CD4-positive, alpha-beta T cell (primary cell): ENCODE measurements at regions not wholly inside any gene's neighbourhood (a gene's known extent, or its start where the extent isn't known, plus 50 kb on each side); places are given as distances from the start of the nearest gene placed in this dataset.

ENCODE experiments used
- ATAC-seq: fragments of 200-7000 bp; cut with Tn5 transposase; one replicate; pipeline ENCODE4 v1.10.0; 2022; ENCODE audit warnings: mild to moderate bottlenecking; ENCODE audit not compliant: poor library complexity
- CTCF ChIA-PET: fragments of 350-600 bp; sonication (Branson Sonifier 250); formaldehyde crosslinking; loops from one replicate; lab custom pipeline; 2021; ENCODE audit warnings: antibody characterized with exemption, inconsistent platforms; lab: Charles Lee
- POLR2A ChIA-PET: fragments of 350-600 bp; sonication (Branson Sonifier 250); formaldehyde crosslinking; loops from one replicate; lab custom pipeline; 2021; ENCODE audit warnings: antibody characterized with exemption, inconsistent platforms; lab: Charles Lee
- DNase-seq, 14 experiments: peaks; one replicate each; pipeline ENCODE4 v3.0.0-alpha.2; 2013 to 2020; ENCODE audit warnings: mixed read lengths in 2 of 14
- H3K27ac ChIP-seq, 2 donors: one replicate each; pipeline versions ENCODE4 v1.5.1 to v1.7.0; 2013; ENCODE audit warnings: low read length in 2 of 2, low read depth in 1 of 2, mild to moderate bottlenecking in 1 of 2
- H3K27me3 ChIP-seq, 2 experiments: 1 replicate in 1 of 2; 2 replicates in 1 of 2; pipeline versions ENCODE4 v1.6.1 to v1.7.0; 2013; ENCODE audit warnings: low read length in 2 of 2, control low read depth in 1 of 2, mild to moderate bottlenecking in 1 of 2, moderate library complexity in 1 of 2; ENCODE audit not compliant: insufficient read depth in 2 of 2, control insufficient read depth in 1 of 2
- H3K36me3 ChIP-seq: one replicate; pipeline ENCODE4 v1.6.1; 2013; ENCODE audit warnings: low read length, control low read depth; ENCODE audit not compliant: insufficient read depth
- H3K4me1 ChIP-seq: one replicate; pipeline ENCODE4 v1.6.1; 2013; ENCODE audit warnings: low read length, control low read depth; ENCODE audit not compliant: insufficient read depth
- H3K4me3 ChIP-seq: one replicate; pipeline ENCODE4 v1.5.1; 2013; ENCODE audit warnings: mild to moderate bottlenecking, low read length, moderate library complexity
- H3K9me3 ChIP-seq, 2 experiments: 1 replicate in 1 of 2; 2 replicates in 1 of 2; pipeline versions ENCODE4 v1.6.1 to v1.7.0; 2013; ENCODE audit warnings: low read length in 2 of 2, mild to moderate bottlenecking in 2 of 2, control low read depth in 1 of 2, moderate library complexity in 1 of 2; ENCODE audit not compliant: control insufficient read depth in 1 of 2, insufficient read depth in 1 of 2
- H3K27ac Mint-ChIP-seq: one replicate; pipeline ENCODE4 v1.8.0; 2020; ENCODE audit warnings: mixed read lengths
- H3K27me3 Mint-ChIP-seq: one replicate; pipeline ENCODE4 v1.8.0; 2021; ENCODE audit warnings: mixed read lengths
- H3K36me3 Mint-ChIP-seq: one replicate; pipeline ENCODE4 v1.8.0; 2021; ENCODE audit warnings: low read depth, mixed read lengths
- H3K4me1 Mint-ChIP-seq: one replicate; pipeline ENCODE4 v1.8.0; 2021; ENCODE audit warnings: low read depth, mixed read lengths
- H3K4me3 Mint-ChIP-seq: one replicate; pipeline ENCODE4 v1.8.0; 2020; ENCODE audit warnings: mild to moderate bottlenecking, mixed read lengths
- H3K9me3 Mint-ChIP-seq: one replicate; pipeline ENCODE4 v1.8.0; 2020; ENCODE audit warnings: mixed read lengths
- intact Hi-C, 2 experiments: fragments of 100-400 bp; cut with DNase I in 1 of 2; cut with micrococcal nuclease in 1 of 2; formaldehyde crosslinking; loops; one replicate each; pipeline versions ENCODE4 v1.15.1 to v1.9.0; 2023 to 2025; cut with DNase I, micrococcal nuclease
- TF ChIP-seq, protein P1 (sequence below): fragments of 200-600 bp; IDR thresholded peaks from one replicate; pipeline ENCODE4 v1.8.0; 2022; ENCODE audit warnings: antibody characterized with exemption, mild to moderate bottlenecking

DNA sequence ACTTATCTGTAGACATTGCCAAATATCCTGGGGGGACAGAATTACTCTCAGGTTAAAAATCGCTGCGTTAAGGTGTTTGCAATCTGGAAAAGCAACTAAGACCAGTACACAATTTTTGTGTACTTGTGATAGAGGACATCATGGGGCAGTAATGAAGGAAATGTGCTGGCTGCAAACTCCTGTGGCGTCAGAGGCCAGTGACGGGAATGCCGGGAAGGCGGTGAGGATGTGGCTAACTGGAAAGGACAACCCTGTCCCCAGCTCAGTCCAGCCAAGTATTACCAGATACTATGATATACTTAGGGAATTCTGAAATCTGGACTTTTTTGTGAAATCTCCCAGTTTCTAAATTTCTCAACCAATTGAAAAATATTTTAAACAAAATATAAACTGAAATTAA is 103.1 kb upstream of the NANOS1 start:
- H3K4me3 ChIP-seq: no peak overlapping the region
- Mint-ChIP-seq H3K27me3 (peaks cover 32% of the 10 kb centered on the region), H3K9me3 (peaks cover 19% of the 10 kb centered on the region), H3K36me3 (peaks cover 8% of the 10 kb centered on the region), H3K4me3 (no peak overlapping the region), H3K27ac (no peak overlapping the region), H3K4me1 (no peaks in the 10 kb centered on the region)
- no peak for DNase-seq
- intact Hi-C loops: no loop called here
- peaks cover 8 to 13% of the 10 kb centered on the region in 2 experiments for H3K9me3 ChIP-seq
- H3K27ac ChIP-seq: no peak overlapping the region
- no peak for ATAC-seq
- no peaks in the 10 kb centered on the region for H3K4me1 ChIP-seq
- no peaks in the 10 kb centered on the region for H3K36me3 ChIP-seq
- TF ChIP-seq, protein P1, sequence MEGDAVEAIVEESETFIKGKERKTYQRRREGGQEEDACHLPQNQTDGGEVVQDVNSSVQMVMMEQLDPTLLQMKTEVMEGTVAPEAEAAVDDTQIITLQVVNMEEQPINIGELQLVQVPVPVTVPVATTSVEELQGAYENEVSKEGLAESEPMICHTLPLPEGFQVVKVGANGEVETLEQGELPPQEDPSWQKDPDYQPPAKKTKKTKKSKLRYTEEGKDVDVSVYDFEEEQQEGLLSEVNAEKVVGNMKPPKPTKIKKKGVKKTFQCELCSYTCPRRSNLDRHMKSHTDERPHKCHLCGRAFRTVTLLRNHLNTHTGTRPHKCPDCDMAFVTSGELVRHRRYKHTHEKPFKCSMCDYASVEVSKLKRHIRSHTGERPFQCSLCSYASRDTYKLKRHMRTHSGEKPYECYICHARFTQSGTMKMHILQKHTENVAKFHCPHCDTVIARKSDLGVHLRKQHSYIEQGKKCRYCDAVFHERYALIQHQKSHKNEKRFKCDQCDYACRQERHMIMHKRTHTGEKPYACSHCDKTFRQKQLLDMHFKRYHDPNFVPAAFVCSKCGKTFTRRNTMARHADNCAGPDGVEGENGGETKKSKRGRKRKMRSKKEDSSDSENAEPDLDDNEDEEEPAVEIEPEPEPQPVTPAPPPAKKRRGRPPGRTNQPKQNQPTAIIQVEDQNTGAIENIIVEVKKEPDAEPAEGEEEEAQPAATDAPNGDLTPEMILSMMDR: no peak
- POLR2A ChIA-PET: no interaction called here
- CTCF ChIA-PET: no interaction called here
- peaks cover 3 to 5% of the 10 kb centered on the region in 2 experiments for H3K27me3 ChIP-seq

DNA sequence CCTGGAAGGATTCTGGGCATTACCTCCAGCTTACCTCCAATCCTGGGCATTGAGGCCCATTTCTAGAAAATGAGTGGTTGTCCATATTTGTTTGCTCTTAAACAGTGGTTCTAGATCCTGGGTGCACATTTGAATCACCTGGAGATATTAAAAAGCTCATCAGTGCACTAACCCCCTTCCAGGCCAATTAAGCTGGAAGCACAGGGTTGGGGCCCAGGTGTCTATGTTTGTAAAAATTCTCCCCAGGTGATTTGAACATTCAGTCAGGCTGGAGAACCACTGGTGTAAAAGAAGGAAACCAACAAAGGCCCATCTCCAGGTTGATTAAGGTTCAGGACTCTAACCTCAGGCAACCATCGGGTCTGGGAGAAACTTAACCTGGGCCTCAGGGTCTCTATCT is 102.6 kb upstream of the NANOS1 start:
- POLR2A ChIA-PET: no interaction called here
- peaks cover 31% of the 10 kb centered on the region for H3K27me3 Mint-ChIP-seq
- intact Hi-C loops: no loop called here
- Histone ChIP-seq H3K27me3 (peaks cover 3 to 5% of the 10 kb centered on the region in 2 experiments), H3K27ac (no peak overlapping the region), H3K36me3 (no peaks in the 10 kb centered on the region), H3K4me1 (no peaks in the 10 kb centered on the region), H3K9me3 (peaks cover 12 to 18% of the 10 kb centered on the region in 2 experiments), H3K4me3 (no peak overlapping the region)
- CTCF ChIA-PET: no interaction called here
- peaks cover 8% of the 10 kb centered on the region for H3K36me3 Mint-ChIP-seq
- no peak overlapping the region for H3K27ac Mint-ChIP-seq
- TF ChIP-seq, protein P1: no peak
- DNase-seq (no peak), ATAC-seq (no peak)
- H3K4me1 Mint-ChIP-seq: no peaks in the 10 kb centered on the region
- peaks cover 22% of the 10 kb centered on the region for H3K9me3 Mint-ChIP-seq
- H3K4me3 Mint-ChIP-seq: no peak overlapping the region

DNA sequence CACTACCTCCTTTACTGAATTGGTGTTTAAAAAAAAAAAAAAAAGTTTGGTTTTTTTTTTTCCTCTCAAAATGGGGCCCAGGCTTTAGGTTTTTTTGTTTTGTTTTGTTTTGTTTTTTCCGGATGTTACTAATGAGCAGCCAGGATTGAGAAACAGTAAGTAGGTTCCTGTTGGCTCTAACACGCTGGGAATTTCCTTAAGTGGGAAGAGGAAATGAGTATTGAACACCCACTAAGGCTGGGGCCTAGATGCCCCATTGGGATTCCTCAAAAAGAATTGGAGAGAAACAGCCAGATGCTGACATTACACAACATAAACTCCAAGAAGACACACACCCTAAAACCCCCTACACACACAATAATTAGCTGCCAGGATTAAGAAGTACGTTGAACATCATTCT is 102.2 kb upstream of the NANOS1 start:
- peaks cover 8% of the 10 kb centered on the region for H3K36me3 Mint-ChIP-seq
- ChIA-PET POLR2A (no interaction called here), CTCF (no interaction called here)
- ATAC-seq (no peak), DNase-seq (no peak)
- Histone ChIP-seq H3K27me3 (peaks cover 3 to 5% of the 10 kb centered on the region in 2 experiments), H3K4me1 (no peaks in the 10 kb centered on the region), H3K9me3 (peaks cover 12 to 18% of the 10 kb centered on the region in 2 experiments), H3K36me3 (no peaks in the 10 kb centered on the region), H3K4me3 (no peak overlapping the region), H3K27ac (no peak overlapping the region)
- no peak overlapping the region for H3K27ac Mint-ChIP-seq
- peaks cover 22% of the 10 kb centered on the region for H3K9me3 Mint-ChIP-seq
- no peak overlapping the region for H3K4me3 Mint-ChIP-seq
- no peaks in the 10 kb centered on the region for H3K4me1 Mint-ChIP-seq
- peaks cover 31% of the 10 kb centered on the region for H3K27me3 Mint-ChIP-seq
- intact Hi-C loops: no loop called here
- TF ChIP-seq, protein P1: no peak
